GM18951 (cell line): ENCODE measurements at regions not wholly inside any gene's neighbourhood (a gene's known extent, or its start where the extent isn't known, plus 50 kb on each side); places are given as distances from the start of the nearest gene placed in this dataset.
"Not testable (repeated sequence)": the region's sequence is repeated elsewhere in the genome, so short reads cannot be mapped to it uniquely, and the experiment has no call there.

Experiments used
- POLR2A ChIP-seq: IDR thresholded peaks from 4 replicates; pipeline ENCODE4 v1.6.1; 2011; ENCODE audit warnings: mild to moderate bottlenecking; ENCODE audit not compliant: insufficient read length, insufficient read depth; ENCODE audit errors: extremely low read depth
- in situ Hi-C: fragments of 300-500 bp; cut with MboI; formaldehyde crosslinking; loops from one replicate; pipeline ENCODE4 v1.12.0; 2022; ENCODE audit warnings: low sequenced_read_pairs, mixed read lengths, inconsistent platforms; ENCODE audit not compliant: unreplicated experiment

- in situ Hi-C loops, result no loop called here
- TF ChIP-seq POLR2A, result no peak
These were observed 185.8 kb upstream of the TMEM106B start for GRCh38 chr7:12025246-12025645.

GRCh38 chr7:12028508-12028907 lies 182.6 kb upstream of the TMEM106B start:
- TF ChIP-seq POLR2A, result no peak
- in situ Hi-C loops, result no loop called here

- in situ Hi-C loops, result no loop called here
- no peak for TF ChIP-seq POLR2A
These were observed 181.0 kb upstream of the TMEM106B start for GRCh38 chr7:12030116-12030515.

GRCh38 chr7:12031186-12031585 lies 179.9 kb upstream of the TMEM106B start:
- no peak for TF ChIP-seq POLR2A
- in situ Hi-C loops, result no loop called here

- TF ChIP-seq POLR2A, result no peak
- in situ Hi-C loops, result no loop called here
These were observed 179.5 kb upstream of the TMEM106B start for GRCh38 chr7:12031638-12032037.

GRCh38 chr7:12032146-12032545 lies 178.9 kb upstream of the TMEM106B start:
- no peak for TF ChIP-seq POLR2A
- in situ Hi-C loops, result no loop called here

GRCh38 chr7:12043457-12043856 lies 167.6 kb upstream of the TMEM106B start:
- in situ Hi-C loops, result not testable (repeated sequence)

- TF ChIP-seq POLR2A, result no peak
- in situ Hi-C loops, result no loop called here
These were observed 158.9 kb upstream of the TMEM106B start for GRCh38 chr7:12052211-12052610.

GRCh38 chr7:12053561-12053960 lies 157.5 kb upstream of the TMEM106B start:
- no peak for TF ChIP-seq POLR2A
- in situ Hi-C loops, result no loop called here

GRCh38 chr7:12054830-12055229 lies 156.3 kb upstream of the TMEM106B start:
- TF ChIP-seq POLR2A, result no peak
- in situ Hi-C loops, result no loop called here

GRCh38 chr7:12056381-12056780 lies 154.7 kb upstream of the TMEM106B start:
- in situ Hi-C loops, result no loop called here

GRCh38 chr7:12056977-12057376 lies 154.1 kb upstream of the TMEM106B start:
- no peak for TF ChIP-seq POLR2A
- in situ Hi-C loops, result no loop called here

More at GRCh38 chr7:12056381-12056780, 154.7 kb upstream of the TMEM106B start:
- TF ChIP-seq POLR2A, result no peak

- in situ Hi-C loops, result no loop called here
These were observed 149.0 kb upstream of the TMEM106B start for GRCh38 chr7:12062062-12062461.

GRCh38 chr7:12064586-12065127 lies 146.4 kb upstream of the TMEM106B start:
- in situ Hi-C loops, result loop anchor here (5.0 kb wide), 1 partner anchor 258 kb away; no protein-coding TSS in a partner anchor

More at GRCh38 chr7:12062062-12062461, 149.0 kb upstream of the TMEM106B start:
- TF ChIP-seq POLR2A, result no peak

GRCh38 chr7:12066004-12066403 lies 145.1 kb upstream of the TMEM106B start:
- TF ChIP-seq POLR2A, result no peak
- in situ Hi-C loops, result loop anchor here (5.0 kb wide), 1 partner anchor 256 kb away; no protein-coding TSS in a partner anchor

More at GRCh38 chr7:12064586-12065127, 146.4 kb upstream of the TMEM106B start:
- TF ChIP-seq POLR2A, result no peak
